IMR-90 (cell line): ENCODE measurements at regions not wholly inside any gene's neighbourhood (a gene's known extent, or its start where the extent isn't known, plus 50 kb on each side); places are given as distances from the start of the nearest gene placed in this dataset.

Experiments used
- MAFK ChIP-seq: IDR thresholded peaks from 2 replicates; pipeline ENCODE4 v1.6.1; 2012; ENCODE audit warnings: low read depth, low read length, improper control_type of control experiment
- POLR2A ChIP-seq: IDR thresholded peaks from 2 replicates; pipeline ENCODE4 v1.6.1; 2012; ENCODE audit warnings: mild to moderate bottlenecking, low read depth, low read length
- RAD21 ChIP-seq: IDR thresholded peaks from 2 replicates; pipeline ENCODE4 v1.6.1; 2012; ENCODE audit warnings: low read length, improper control_type of control experiment
- SMC3 ChIP-seq: fragments of 150-350 bp; IDR thresholded peaks from 2 replicates; pipeline ENCODE4 v1.6.1; 2016; ENCODE audit warnings: low read depth, mild to moderate bottlenecking, antibody characterized with exemption, low read length, moderate library complexity
- TF ChIP-seq, protein P1 (sequence below): conservative IDR thresholded peaks from 2 replicates; pipeline ENCODE4 v1.5.1; 2012; ENCODE audit warnings: mild to moderate bottlenecking, low read depth, low read length, improper control_type of control experiment

DNA sequence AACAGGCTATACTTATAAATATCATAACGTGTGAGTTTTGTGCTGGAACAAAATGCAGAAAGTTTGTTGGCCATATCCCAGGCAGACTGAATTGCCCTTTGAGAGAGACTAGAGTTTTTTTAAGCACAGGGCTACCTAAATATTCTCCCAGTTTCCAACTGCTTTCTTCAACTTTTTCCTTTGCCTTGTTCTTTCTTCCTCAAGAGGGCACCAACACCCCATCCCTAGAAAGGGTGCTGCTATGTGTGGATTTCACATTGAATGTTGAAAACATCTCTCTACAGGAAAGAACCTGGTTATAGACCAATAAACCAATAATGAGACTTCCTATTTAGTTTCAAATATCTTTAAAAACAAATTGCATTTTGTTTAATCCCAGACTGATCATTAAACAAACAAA lies 87.9 kb downstream of the ICOS start:
- TF ChIP-seq, protein P1, sequence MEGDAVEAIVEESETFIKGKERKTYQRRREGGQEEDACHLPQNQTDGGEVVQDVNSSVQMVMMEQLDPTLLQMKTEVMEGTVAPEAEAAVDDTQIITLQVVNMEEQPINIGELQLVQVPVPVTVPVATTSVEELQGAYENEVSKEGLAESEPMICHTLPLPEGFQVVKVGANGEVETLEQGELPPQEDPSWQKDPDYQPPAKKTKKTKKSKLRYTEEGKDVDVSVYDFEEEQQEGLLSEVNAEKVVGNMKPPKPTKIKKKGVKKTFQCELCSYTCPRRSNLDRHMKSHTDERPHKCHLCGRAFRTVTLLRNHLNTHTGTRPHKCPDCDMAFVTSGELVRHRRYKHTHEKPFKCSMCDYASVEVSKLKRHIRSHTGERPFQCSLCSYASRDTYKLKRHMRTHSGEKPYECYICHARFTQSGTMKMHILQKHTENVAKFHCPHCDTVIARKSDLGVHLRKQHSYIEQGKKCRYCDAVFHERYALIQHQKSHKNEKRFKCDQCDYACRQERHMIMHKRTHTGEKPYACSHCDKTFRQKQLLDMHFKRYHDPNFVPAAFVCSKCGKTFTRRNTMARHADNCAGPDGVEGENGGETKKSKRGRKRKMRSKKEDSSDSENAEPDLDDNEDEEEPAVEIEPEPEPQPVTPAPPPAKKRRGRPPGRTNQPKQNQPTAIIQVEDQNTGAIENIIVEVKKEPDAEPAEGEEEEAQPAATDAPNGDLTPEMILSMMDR, result peak; percentile 55
- no peak for TF ChIP-seq POLR2A
- no peak for TF ChIP-seq MAFK
- TF ChIP-seq SMC3, result no peak
- TF ChIP-seq RAD21, result peak; percentile 54
